ENCODE measurements at regions not wholly inside any gene's neighbourhood (a gene's known extent, or its start where the extent isn't known, plus 50 kb on each side); places are given as distances from the start of the nearest gene placed in this dataset.

GRCh38 chr19:30692879-30693503 lies 320.8 kb downstream of the ZNF536 start:
- ATAC-seq: no peak
- no peaks in the 10 kb centered on the region for H3K36me3 ChIP-seq
- peaks cover 2% of the 10 kb centered on the region for H3K27me3 ChIP-seq
- 46 to 62% methylated on average over 4 to 11 of the region's 12 CpGs for WGBS, 2 donors (ENCODE audit: low coverage in 1 of 2)
- H3K4me1 ChIP-seq: peaks cover 0 to 23% (median 0%) of the 10 kb centered on the region in 3 donors
- TF ChIP-seq CTCF (IDR thresholded peaks at IDR 0.05): no peak
- no peak for TF ChIP-seq POLR2A (IDR thresholded peaks at IDR 0.05)
- TF ChIP-seq EP300 (IDR thresholded peaks at IDR 0.05): no peak
- TF ChIP-seq POLR2AphosphoS5 (IDR thresholded peaks at IDR 0.05): no peak
- peak overlapping the region in 3 of 4 donors; percentile 25 to 55 (median 26) for H3K27ac ChIP-seq
- H3K4me3 ChIP-seq: peak overlapping the region in 1 of 2 donors; percentile 46
- H3K9me3 ChIP-seq: no peaks in the 10 kb centered on the region

DNA sequence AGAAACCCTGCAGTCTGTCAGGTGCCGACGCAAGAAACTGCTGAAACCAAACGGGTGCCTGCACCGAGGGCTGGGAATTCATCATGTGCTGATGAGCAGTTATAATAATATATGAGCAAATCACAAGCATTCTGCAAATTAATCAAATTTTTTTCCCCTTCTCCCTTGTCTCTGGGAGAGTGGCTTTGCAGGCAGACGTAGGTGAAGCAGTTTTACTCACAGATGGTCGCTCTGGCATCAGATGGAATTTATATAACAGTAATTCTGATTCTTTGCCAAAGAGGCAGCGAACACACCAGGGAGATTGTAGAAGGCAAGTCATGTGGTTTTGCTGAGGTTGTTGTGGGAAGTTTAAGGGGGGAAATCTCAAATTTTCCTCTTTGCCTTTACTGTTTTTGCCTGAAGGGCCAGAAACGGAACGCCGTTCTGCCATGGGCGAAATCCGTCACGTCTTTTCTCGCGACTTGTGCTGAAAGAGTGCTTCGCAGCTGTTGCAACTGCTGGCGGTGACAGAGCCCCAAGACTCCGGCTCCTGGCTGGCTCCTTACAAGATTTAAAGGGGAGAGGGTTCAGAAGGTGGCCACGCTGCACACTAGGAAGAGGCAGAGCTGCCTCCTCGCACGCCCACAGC lies 320.1 kb downstream of the ZNF536 start:
- 2 to 8% methylated on average over 16 to 19 of the region's 21 CpGs for whole genome bisulfite sequencing, 2 donors (ENCODE audit: low coverage in 1 of 2)
- ATAC-seq: peak; percentile 39
- H3K36me3 ChIP-seq: no peaks in the 10 kb centered on the region
- peak overlapping the region in 3 of 4 donors; percentile 25 to 55 (median 26) for H3K27ac ChIP-seq
- peaks cover 0 to 24% (median 0%) of the 10 kb centered on the region in 3 donors for H3K4me1 ChIP-seq
- no peak for TF ChIP-seq POLR2AphosphoS5 (IDR thresholded peaks at IDR 0.05)
- TF ChIP-seq CTCF (IDR thresholded peaks at IDR 0.05): no peak
- no peak for TF ChIP-seq POLR2A (IDR thresholded peaks at IDR 0.05)
- TF ChIP-seq EP300 (IDR thresholded peaks at IDR 0.05): no peak
- peaks cover 5% of the 10 kb centered on the region for H3K27me3 ChIP-seq
- peak overlapping the region; percentile 11 to 46 for H3K4me3 ChIP-seq
- no peaks in the 10 kb centered on the region for H3K9me3 ChIP-seq

- Histone ChIP-seq H3K4me3 (peak overlapping the region in 1 of 2 donors; percentile 46), H3K9me3 (no peaks in the 10 kb centered on the region), H3K27me3 (peaks cover 10% of the 10 kb centered on the region), H3K27ac (peak overlapping the region in 1 of 4 donors; percentile 55), H3K36me3 (no peaks in the 10 kb centered on the region), H3K4me1 (peaks cover 0 to 29% (median 0%) of the 10 kb centered on the region in 3 donors)
- no peak for ATAC-seq
- TF ChIP-seq POLR2AphosphoS5 (IDR thresholded peaks at IDR 0.05) (no peak), EP300 (IDR thresholded peaks at IDR 0.05) (no peak), CTCF (IDR thresholded peaks at IDR 0.05) (no peak), POLR2A (IDR thresholded peaks at IDR 0.05) (no peak)
- WGBS, 2 donors (ENCODE audit: low coverage in 1 of 2): 6 to 36% methylated on average over 3 to 8 of the region's 10 CpGs
Observed at GRCh38 chr19:30691819-30692166, 319.6 kb downstream of the ZNF536 start.

DNA sequence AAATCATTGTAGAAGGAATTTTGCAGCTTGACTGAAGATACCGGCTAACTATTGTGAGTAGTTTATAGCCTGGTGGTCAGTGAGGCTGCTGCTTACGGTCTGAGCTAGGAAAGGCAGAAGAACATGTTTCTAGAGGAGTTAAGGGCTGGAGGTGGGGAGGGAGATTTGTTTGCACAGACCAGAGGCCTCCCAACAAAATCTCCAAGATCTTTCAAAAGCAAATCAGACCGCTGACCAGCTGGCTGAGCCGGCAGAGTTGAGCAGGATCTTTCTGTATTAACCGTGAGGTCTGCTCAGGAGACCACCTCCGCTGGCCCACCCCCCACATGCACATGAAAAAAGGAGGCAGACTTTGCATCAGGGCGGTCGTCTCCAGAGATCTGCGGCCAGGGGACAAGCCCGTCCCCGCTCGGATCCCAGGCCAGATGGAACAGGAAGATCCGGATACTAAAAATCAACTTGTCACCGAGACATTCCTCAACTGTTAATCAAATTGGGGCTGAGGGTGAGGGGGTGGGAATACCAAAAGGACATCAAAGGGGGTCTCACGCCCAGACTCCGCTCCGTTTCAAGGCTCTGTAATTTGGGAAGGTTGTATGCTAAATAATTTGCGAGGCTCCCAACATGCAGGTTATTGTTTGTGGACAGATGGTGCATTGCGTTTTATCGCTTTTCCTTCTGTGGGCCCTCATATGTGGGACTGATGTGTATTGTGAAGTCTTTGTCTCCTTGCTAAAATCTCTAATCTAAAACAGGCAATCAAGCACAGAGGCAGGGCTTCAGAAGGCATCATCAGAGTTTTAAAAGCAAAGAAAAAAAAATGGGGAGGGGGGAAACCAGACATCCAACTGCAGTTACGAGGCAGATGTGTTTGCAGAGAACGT lies 319.0 kb downstream of the ZNF536 start:
- Histone ChIP-seq H3K9me3 (no peaks in the 10 kb centered on the region), H3K36me3 (no peaks in the 10 kb centered on the region), H3K27me3 (peaks cover 16% of the 10 kb centered on the region), H3K4me1 (peaks cover 0 to 35% (median 4%) of the 10 kb centered on the region in 3 donors), H3K4me3 (no peak overlapping the region), H3K27ac (peak overlapping the region in 1 of 4 donors; percentile 22)
- ATAC-seq: no peak
- no peak for TF ChIP-seq CTCF (IDR thresholded peaks at IDR 0.05)
- TF ChIP-seq POLR2AphosphoS5 (IDR thresholded peaks at IDR 0.05): no peak
- no peak for TF ChIP-seq EP300 (IDR thresholded peaks at IDR 0.05)
- no peak for TF ChIP-seq POLR2A (IDR thresholded peaks at IDR 0.05)
- WGBS, 2 donors (ENCODE audit: low coverage in 1 of 2): 68 to 70% methylated on average over 6 to 10 of the region's 22 CpGs

Data from gastroesophageal sphincter (tissue), 4 donors.